ENCODE measurements at regions not wholly inside any gene's neighbourhood (a gene's known extent, or its start where the extent isn't known, plus 50 kb on each side); places are given as distances from the start of the nearest gene placed in this dataset.

DNA sequence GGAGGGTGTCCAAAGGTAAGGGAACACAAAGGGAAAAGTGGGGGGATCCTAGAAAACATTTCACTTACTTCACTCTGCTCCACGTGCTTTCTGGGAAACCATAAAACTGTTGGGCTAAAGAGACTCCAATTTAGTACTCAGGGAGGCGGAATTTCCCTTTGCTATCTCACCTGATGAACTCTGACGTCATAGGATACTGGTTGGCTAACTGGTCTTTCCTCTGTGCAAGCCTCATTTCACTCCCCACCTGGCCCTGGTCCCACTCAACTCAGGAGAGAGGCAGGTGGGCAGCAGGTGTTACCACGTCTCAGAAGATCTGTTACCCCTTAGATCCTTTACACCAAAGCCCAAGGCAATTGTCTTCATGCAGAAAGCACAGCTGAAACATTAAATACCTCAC, 51.8 kb upstream of the PMAIP1 start:
- TF ChIP-seq, protein P1, sequence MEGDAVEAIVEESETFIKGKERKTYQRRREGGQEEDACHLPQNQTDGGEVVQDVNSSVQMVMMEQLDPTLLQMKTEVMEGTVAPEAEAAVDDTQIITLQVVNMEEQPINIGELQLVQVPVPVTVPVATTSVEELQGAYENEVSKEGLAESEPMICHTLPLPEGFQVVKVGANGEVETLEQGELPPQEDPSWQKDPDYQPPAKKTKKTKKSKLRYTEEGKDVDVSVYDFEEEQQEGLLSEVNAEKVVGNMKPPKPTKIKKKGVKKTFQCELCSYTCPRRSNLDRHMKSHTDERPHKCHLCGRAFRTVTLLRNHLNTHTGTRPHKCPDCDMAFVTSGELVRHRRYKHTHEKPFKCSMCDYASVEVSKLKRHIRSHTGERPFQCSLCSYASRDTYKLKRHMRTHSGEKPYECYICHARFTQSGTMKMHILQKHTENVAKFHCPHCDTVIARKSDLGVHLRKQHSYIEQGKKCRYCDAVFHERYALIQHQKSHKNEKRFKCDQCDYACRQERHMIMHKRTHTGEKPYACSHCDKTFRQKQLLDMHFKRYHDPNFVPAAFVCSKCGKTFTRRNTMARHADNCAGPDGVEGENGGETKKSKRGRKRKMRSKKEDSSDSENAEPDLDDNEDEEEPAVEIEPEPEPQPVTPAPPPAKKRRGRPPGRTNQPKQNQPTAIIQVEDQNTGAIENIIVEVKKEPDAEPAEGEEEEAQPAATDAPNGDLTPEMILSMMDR (IDR thresholded peaks at IDR 0.05 in 8 of 11, conservative IDR thresholded peaks at IDR 0.05 in 3 of 11), result no peak
- TF ChIP-seq POLR2A (IDR thresholded peaks at IDR 0.05), result no peak

Data from spleen (tissue), 7 donors.